Fibroblast of the aortic adventitia (primary cell): ENCODE measurements at regions not wholly inside any gene's neighbourhood (a gene's known extent, or its start where the extent isn't known, plus 50 kb on each side); places are given as distances from the start of the nearest gene placed in this dataset.

Experiments
- DNase-seq: peaks from one replicate; pipeline ENCODE4 v3.0.0-alpha.2; 2010; ENCODE audit warnings: low read depth
- H3K4me3 ChIP-seq: 2 replicates; pipeline ENCODE4 v1.5.1; 2011; ENCODE audit warnings: low read depth, mild to moderate bottlenecking, control low read depth, low read length, moderate library complexity
- TF ChIP-seq, protein P1 (sequence below): IDR thresholded peaks from 2 replicates; pipeline ENCODE4 v1.5.1; 2011; ENCODE audit warnings: mild to moderate bottlenecking, low read length, control low read depth, inconsistent platforms; ENCODE audit not compliant: insufficient read depth

- H3K4me3 ChIP-seq = no peak overlapping the region
- no peak for DNase-seq
Observed at GRCh38 chr15:94683902-94684301, 452.5 kb downstream of the MCTP2 start.

GRCh38 chr15:94691169-94691568, 459.8 kb downstream of the MCTP2 start:
- TF ChIP-seq, protein P1, sequence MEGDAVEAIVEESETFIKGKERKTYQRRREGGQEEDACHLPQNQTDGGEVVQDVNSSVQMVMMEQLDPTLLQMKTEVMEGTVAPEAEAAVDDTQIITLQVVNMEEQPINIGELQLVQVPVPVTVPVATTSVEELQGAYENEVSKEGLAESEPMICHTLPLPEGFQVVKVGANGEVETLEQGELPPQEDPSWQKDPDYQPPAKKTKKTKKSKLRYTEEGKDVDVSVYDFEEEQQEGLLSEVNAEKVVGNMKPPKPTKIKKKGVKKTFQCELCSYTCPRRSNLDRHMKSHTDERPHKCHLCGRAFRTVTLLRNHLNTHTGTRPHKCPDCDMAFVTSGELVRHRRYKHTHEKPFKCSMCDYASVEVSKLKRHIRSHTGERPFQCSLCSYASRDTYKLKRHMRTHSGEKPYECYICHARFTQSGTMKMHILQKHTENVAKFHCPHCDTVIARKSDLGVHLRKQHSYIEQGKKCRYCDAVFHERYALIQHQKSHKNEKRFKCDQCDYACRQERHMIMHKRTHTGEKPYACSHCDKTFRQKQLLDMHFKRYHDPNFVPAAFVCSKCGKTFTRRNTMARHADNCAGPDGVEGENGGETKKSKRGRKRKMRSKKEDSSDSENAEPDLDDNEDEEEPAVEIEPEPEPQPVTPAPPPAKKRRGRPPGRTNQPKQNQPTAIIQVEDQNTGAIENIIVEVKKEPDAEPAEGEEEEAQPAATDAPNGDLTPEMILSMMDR = no peak
- DNase-seq = no peak
- no peak overlapping the region for H3K4me3 ChIP-seq

More at GRCh38 chr15:94683902-94684301, 452.5 kb downstream of the MCTP2 start:
- TF ChIP-seq, protein P1 = no peak

GRCh38 chr15:94692710-94693109, 461.3 kb downstream of the MCTP2 start:
- no peak overlapping the region for H3K4me3 ChIP-seq
- TF ChIP-seq, protein P1 = no peak
- no peak for DNase-seq

DNA sequence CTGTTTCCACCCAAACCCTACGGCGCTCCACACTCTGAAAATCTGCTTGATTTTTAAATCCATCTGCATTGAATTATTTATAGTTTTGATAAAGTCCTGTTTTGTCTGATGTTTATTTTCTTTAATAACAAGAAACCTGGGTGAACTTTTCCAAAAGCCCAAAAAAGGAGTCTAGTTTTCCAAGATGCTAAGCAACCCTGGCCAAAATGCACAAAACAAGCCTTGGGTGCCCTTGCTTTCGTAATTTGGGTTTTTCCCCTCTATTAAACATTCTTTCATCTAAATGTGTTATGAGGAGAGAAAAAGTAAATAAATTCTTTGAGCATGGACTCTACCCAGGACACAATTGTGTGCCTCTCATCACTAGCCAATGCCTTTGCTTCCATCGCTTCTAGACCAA, 468.9 kb downstream of the MCTP2 start:
- no peak overlapping the region for H3K4me3 ChIP-seq
- DNase-seq = no peak
- TF ChIP-seq, protein P1 = no peak

- H3K4me3 ChIP-seq = no peak overlapping the region
- DNase-seq = no peak
- TF ChIP-seq, protein P1 = no peak
Observed at GRCh38 chr15:94701281-94701985, 470.1 kb downstream of the MCTP2 start.

DNA sequence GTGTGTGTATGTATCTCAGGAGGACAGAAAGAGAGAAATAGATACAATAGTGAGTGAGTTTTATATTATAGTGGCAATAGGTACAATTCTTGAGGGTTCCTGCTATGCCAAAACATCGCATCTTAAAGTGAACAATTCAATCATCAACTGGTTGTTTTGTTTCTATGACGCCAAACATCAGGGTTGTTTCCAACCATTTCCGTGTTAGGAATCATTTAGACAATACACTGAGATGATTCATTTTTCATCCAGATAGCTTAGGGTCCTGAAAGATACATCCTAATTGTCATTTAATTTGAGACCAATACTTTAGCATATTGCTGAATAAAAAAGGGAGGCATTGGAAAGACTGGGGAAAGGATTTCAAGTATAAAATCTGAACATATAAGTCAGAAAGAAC, 472.2 kb downstream of the MCTP2 start:
- H3K4me3 ChIP-seq = no peak overlapping the region
- TF ChIP-seq, protein P1 = no peak
- no peak for DNase-seq

DNA sequence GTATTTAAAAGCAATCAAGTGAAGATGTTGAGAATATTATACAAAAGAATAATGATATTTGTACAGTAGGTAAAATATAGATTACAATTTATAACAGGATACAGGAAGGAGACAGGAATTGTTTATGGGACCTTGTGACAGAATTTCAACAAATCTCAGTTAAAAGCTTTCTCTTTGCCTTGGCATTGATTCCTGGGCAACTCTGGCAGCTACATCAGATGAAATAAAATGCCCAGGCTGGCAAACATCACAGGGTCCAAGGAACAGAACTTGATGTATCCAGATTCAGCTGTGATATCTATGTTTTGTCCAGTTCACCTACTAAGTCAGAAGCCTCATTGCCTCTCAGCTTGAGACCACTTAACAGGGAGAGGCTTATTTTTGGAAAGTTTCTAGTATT, 473.1 kb downstream of the MCTP2 start:
- no peak for DNase-seq
- no peak overlapping the region for H3K4me3 ChIP-seq
- TF ChIP-seq, protein P1 = no peak
